ENCODE measurements at regions not wholly inside any gene's neighbourhood (a gene's known extent, or its start where the extent isn't known, plus 50 kb on each side); places are given as distances from the start of the nearest gene placed in this dataset.

DNA sequence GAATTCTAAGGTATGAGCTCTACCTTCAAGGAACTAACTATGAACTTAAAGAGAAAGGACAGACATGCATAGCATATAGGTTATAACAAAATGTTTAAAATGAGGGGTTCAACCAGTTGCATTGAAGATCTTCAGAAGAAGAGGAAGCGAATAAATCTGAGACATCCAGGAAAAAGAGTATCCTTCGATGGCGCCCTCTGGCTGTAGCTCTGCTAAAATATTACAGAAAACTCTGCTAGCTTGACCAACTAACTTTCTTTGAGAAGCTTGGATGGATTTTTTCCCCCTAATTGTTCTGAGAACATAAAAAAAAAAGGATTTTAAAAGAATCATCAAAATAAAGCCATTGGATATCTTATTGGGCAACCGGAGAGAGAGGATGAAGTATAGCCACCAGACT, 659.9 kb upstream of the SOX9 start:
- Histone ChIP-seq H3K9me3 (replicated peaks) (no peaks in the 10 kb centered on the region), H3K4me3 (no peak overlapping the region), H3K4me1 (no peaks in the 10 kb centered on the region), H3K36me3 (no peaks in the 10 kb centered on the region), H3K27me3 (ENCODE audit: low read depth) (no peaks in the 10 kb centered on the region), H3K27ac (replicated peaks) (no peak overlapping the region)
- intact Hi-C loops (cut with micrococcal nuclease), result loop anchor here (5.0 to 10.0 kb wide), 2 partner anchors 344 to 1084 kb away; no protein-coding TSS in a partner anchor
- DNase-seq, result no peak
- TF ChIP-seq, protein P1, sequence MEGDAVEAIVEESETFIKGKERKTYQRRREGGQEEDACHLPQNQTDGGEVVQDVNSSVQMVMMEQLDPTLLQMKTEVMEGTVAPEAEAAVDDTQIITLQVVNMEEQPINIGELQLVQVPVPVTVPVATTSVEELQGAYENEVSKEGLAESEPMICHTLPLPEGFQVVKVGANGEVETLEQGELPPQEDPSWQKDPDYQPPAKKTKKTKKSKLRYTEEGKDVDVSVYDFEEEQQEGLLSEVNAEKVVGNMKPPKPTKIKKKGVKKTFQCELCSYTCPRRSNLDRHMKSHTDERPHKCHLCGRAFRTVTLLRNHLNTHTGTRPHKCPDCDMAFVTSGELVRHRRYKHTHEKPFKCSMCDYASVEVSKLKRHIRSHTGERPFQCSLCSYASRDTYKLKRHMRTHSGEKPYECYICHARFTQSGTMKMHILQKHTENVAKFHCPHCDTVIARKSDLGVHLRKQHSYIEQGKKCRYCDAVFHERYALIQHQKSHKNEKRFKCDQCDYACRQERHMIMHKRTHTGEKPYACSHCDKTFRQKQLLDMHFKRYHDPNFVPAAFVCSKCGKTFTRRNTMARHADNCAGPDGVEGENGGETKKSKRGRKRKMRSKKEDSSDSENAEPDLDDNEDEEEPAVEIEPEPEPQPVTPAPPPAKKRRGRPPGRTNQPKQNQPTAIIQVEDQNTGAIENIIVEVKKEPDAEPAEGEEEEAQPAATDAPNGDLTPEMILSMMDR (IDR thresholded peaks at IDR 0.05; ENCODE audit: borderline replicate concordance), result peak; percentile 49

DNA sequence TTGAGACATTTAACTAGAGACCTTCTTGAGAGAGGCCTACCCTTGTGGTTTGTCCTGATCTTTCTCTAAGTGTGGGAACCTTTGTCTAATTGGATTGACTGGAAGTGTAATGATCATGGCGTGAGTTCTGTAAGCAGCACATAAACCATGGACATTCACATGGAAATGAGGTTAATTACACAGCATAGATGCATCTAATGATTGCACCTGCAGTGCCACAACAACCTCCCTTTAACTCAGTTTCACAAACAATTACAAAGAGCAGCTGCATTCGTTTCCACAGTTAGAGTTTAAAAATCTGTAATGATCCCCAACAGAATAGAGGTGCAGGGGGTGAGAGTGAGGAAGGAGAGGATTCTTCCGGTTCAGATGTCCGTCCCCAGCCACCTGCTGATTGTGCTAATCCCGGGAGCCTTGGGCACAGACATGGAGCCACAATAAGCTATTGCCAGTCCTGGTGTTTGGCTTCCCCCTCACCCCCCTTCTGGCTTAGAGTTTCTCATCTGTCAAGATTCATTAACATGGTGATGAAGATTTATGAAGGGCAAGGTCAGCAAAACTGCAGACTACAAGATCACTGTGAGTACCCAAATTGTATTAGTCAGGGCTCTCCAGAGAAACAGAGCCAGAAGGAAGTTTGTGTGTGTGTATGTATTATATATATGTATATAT, 659.2 kb upstream of the SOX9 start:
- TF ChIP-seq, protein P1 (IDR thresholded peaks at IDR 0.05; ENCODE audit: borderline replicate concordance), result no peak
- H3K4me3 ChIP-seq, result no peak overlapping the region
- no peak for DNase-seq
- no peaks in the 10 kb centered on the region for H3K9me3 ChIP-seq (replicated peaks)
- H3K36me3 ChIP-seq, result no peaks in the 10 kb centered on the region
- intact Hi-C loops (cut with micrococcal nuclease), result loop anchor here (5.0 to 10.0 kb wide), 2 partner anchors 344 to 1083 kb away; no protein-coding TSS in a partner anchor
- H3K27me3 ChIP-seq (ENCODE audit: low read depth), result peaks cover 3% of the 10 kb centered on the region
- H3K27ac ChIP-seq (replicated peaks), result no peak overlapping the region
- no peaks in the 10 kb centered on the region for H3K4me1 ChIP-seq

DNA sequence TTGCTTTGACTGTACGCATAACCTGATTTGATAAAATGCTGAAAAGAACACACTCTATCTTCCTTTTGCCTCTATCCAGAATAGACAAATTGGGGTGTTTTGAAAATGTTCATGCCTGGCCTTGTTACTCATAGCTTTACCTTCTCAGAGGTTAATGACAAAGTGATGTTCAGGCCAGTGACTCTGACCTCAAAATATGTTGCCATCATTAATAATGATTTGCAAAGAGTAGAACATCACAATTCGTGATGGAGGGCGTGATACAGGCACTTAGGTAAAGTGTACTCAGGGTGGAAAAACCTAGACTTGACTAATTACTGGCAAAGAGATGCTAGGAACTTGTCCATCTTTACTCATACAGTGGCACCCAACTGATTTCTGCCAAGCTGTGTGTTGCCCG, 656.6 kb upstream of the SOX9 start:
- H3K27ac ChIP-seq (replicated peaks), result no peak overlapping the region
- no peak overlapping the region for H3K4me3 ChIP-seq
- peaks cover 3% of the 10 kb centered on the region for H3K27me3 ChIP-seq (ENCODE audit: low read depth)
- DNase-seq, result no peak
- intact Hi-C loops (cut with micrococcal nuclease), result loop anchor here (5.0 to 10.0 kb wide), 2 partner anchors 347 to 1081 kb away; no protein-coding TSS in a partner anchor
- H3K36me3 ChIP-seq, result no peaks in the 10 kb centered on the region
- no peaks in the 10 kb centered on the region for H3K4me1 ChIP-seq
- no peaks in the 10 kb centered on the region for H3K9me3 ChIP-seq (replicated peaks)
- TF ChIP-seq, protein P1 (IDR thresholded peaks at IDR 0.05; ENCODE audit: borderline replicate concordance), result no peak

DNA sequence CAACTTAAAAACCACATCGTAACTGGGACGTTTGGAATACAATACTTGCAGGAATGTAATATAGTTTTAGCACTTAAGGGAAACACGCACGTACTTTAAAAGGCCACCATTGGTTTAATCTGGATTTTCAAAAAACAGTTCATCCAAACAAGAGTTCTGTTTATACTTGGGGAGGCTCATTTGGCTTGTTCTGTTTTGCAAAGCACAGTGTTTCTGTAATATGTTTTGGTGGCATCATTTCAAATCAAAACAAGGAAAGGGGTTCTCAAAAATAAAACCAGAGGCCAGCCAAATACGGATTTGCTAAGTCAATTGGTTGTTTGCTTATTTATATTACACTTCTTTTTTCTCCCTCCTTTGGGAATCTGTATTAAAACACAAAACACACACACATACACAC, 656.1 kb upstream of the SOX9 start:
- H3K4me3 ChIP-seq, result no peak overlapping the region
- TF ChIP-seq, protein P1 (IDR thresholded peaks at IDR 0.05; ENCODE audit: borderline replicate concordance), result no peak
- no peaks in the 10 kb centered on the region for H3K9me3 ChIP-seq (replicated peaks)
- no peaks in the 10 kb centered on the region for H3K4me1 ChIP-seq
- DNase-seq, result no peak
- peaks cover 3% of the 10 kb centered on the region for H3K27me3 ChIP-seq (ENCODE audit: low read depth)
- H3K36me3 ChIP-seq, result no peaks in the 10 kb centered on the region
- intact Hi-C loops (cut with micrococcal nuclease), result loop anchor here (5.0 to 10.0 kb wide), 2 partner anchors 347 to 1080 kb away; no protein-coding TSS in a partner anchor
- no peak overlapping the region for H3K27ac ChIP-seq (replicated peaks)

DNA sequence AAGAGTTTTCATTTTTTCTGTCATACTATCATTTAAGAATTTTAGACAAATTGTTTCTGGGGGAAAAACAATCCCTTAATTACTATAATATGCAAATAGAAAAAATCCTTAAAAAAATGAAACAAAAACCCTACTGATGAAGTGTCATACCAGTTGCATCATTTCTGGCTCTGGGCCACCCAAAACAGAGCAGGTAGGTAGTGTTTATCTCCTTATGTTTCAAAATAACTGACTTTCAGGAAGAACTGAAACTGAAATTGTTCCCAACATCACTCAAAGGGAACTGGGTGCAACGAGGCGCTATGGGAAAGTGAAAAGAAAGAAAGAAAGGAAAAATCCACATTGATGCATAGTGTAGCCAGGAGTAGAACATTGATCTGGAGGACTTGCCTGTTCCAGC, 653.1 kb upstream of the SOX9 start:
- Histone ChIP-seq H3K27ac (replicated peaks) (no peak overlapping the region), H3K36me3 (no peaks in the 10 kb centered on the region), H3K4me3 (no peak overlapping the region), H3K27me3 (ENCODE audit: low read depth) (peaks cover 3% of the 10 kb centered on the region), H3K4me1 (no peaks in the 10 kb centered on the region), H3K9me3 (replicated peaks) (no peaks in the 10 kb centered on the region)
- DNase-seq, result no peak
- intact Hi-C loops (cut with micrococcal nuclease), result loop anchor here (10.0 kb wide), 1 partner anchor 1077 kb away; no protein-coding TSS in a partner anchor
- TF ChIP-seq, protein P1 (IDR thresholded peaks at IDR 0.05; ENCODE audit: borderline replicate concordance), result no peak
